ENCODE measurements at regions not wholly inside any gene's neighbourhood (a gene's known extent, or its start where the extent isn't known, plus 50 kb on each side); places are given as distances from the start of the nearest gene placed in this dataset.

GRCh38 chr7:20030417-20030816 lies 186.8 kb downstream of the MACC1 start:
- Histone ChIP-seq H3K27me3 (no peaks in the 10 kb centered on the region), H3K4me1 (ENCODE audit: insufficient read depth) (no peaks in the 10 kb centered on the region), H3K36me3 (no peaks in the 10 kb centered on the region), H3K27ac (no peak overlapping the region), H3K4me3 (no peak overlapping the region), H3K9me3 (no peaks in the 10 kb centered on the region)
- no peak for DNase-seq
- TF ChIP-seq EP300 (IDR thresholded peaks at IDR 0.05) (no peak), CTCF (IDR thresholded peaks at IDR 0.05) (no peak), POLR2A (IDR thresholded peaks at IDR 0.05) (no peak)
- WGBS, 3 donors: 70 to 75% (median 72%) methylated on average over 2 of the region's 2 CpGs
- intact Hi-C loops (cut with DNase I): no loop called here

- WGBS, 3 donors: 87 to 93% (median 91%) methylated on average over 4 of the region's 4 CpGs
These were observed 190.4 kb downstream of the MACC1 start for GRCh38 chr7:20026762-20027161.

GRCh38 chr7:20021831-20022230 lies 195.4 kb downstream of the MACC1 start:
- no peaks in the 10 kb centered on the region for H3K4me1 ChIP-seq (ENCODE audit: insufficient read depth)
- TF ChIP-seq POLR2A (IDR thresholded peaks at IDR 0.05) (no peak), EP300 (IDR thresholded peaks at IDR 0.05) (no peak), CTCF (IDR thresholded peaks at IDR 0.05) (no peak)
- DNase-seq: no peak
- no peaks in the 10 kb centered on the region for H3K36me3 ChIP-seq
- no peak overlapping the region for H3K4me3 ChIP-seq
- no peak overlapping the region for H3K27ac ChIP-seq
- 20 to 27% (median 26%) methylated on average over 1 of the region's 1 CpG for WGBS, 3 donors
- H3K27me3 ChIP-seq: no peaks in the 10 kb centered on the region
- intact Hi-C loops (cut with DNase I): no loop called here
- H3K9me3 ChIP-seq: no peaks in the 10 kb centered on the region

More at GRCh38 chr7:20026762-20027161, 190.4 kb downstream of the MACC1 start:
- no peaks in the 10 kb centered on the region for H3K36me3 ChIP-seq
- H3K4me3 ChIP-seq: no peak overlapping the region
- no peaks in the 10 kb centered on the region for H3K9me3 ChIP-seq
- intact Hi-C loops (cut with DNase I): no loop called here
- no peak for TF ChIP-seq CTCF (IDR thresholded peaks at IDR 0.05)
- no peak for TF ChIP-seq EP300 (IDR thresholded peaks at IDR 0.05)
- no peak for TF ChIP-seq POLR2A (IDR thresholded peaks at IDR 0.05)
- no peak overlapping the region for H3K27ac ChIP-seq
- no peaks in the 10 kb centered on the region for H3K27me3 ChIP-seq
- no peak for DNase-seq
- H3K4me1 ChIP-seq (ENCODE audit: insufficient read depth): no peaks in the 10 kb centered on the region

GRCh38 chr7:20021066-20021465 lies 196.1 kb downstream of the MACC1 start:
- no peak overlapping the region for H3K4me3 ChIP-seq
- TF ChIP-seq EP300 (IDR thresholded peaks at IDR 0.05) (no peak), POLR2A (IDR thresholded peaks at IDR 0.05) (no peak), CTCF (IDR thresholded peaks at IDR 0.05) (no peak)
- no peaks in the 10 kb centered on the region for H3K4me1 ChIP-seq (ENCODE audit: insufficient read depth)
- H3K9me3 ChIP-seq: no peaks in the 10 kb centered on the region
- no peaks in the 10 kb centered on the region for H3K36me3 ChIP-seq
- intact Hi-C loops (cut with DNase I): no loop called here
- no peak for DNase-seq
- H3K27me3 ChIP-seq: no peaks in the 10 kb centered on the region
- H3K27ac ChIP-seq: no peak overlapping the region

All from ovary (tissue), 7 donors.